ENCODE measurements at regions not wholly inside any gene's neighbourhood (a gene's known extent, or its start where the extent isn't known, plus 50 kb on each side); places are given as distances from the start of the nearest gene placed in this dataset.

DNA sequence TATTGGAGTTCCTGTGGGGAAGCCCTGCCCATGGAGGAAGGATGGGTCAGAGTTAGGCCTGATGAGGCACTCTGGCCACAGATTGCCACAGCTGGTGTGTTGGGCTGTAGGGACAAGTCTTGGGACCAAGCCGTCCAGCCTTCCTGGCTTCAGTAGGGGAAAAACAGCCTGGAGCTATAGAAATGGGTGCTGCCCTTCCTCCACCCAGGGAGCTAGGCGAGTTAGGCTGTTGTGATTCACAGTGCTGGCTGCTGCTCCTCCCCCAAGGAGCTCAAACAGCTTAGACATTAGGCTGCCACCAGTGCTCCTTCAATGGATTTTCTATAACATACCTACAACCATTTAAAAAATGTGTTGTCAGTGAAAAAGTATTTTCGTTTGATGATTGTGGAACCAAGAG, 274.3 kb downstream of the RPL10L start:
- TF ChIP-seq, protein P1, sequence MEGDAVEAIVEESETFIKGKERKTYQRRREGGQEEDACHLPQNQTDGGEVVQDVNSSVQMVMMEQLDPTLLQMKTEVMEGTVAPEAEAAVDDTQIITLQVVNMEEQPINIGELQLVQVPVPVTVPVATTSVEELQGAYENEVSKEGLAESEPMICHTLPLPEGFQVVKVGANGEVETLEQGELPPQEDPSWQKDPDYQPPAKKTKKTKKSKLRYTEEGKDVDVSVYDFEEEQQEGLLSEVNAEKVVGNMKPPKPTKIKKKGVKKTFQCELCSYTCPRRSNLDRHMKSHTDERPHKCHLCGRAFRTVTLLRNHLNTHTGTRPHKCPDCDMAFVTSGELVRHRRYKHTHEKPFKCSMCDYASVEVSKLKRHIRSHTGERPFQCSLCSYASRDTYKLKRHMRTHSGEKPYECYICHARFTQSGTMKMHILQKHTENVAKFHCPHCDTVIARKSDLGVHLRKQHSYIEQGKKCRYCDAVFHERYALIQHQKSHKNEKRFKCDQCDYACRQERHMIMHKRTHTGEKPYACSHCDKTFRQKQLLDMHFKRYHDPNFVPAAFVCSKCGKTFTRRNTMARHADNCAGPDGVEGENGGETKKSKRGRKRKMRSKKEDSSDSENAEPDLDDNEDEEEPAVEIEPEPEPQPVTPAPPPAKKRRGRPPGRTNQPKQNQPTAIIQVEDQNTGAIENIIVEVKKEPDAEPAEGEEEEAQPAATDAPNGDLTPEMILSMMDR (IDR thresholded peaks at IDR 0.05): no peak
- TF ChIP-seq POLR2A (IDR thresholded peaks at IDR 0.05): no peak

Data from body of pancreas (tissue), 4 donors.